HFFc6 (cell line): ENCODE measurements at regions not wholly inside any gene's neighbourhood (a gene's known extent, or its start where the extent isn't known, plus 50 kb on each side); places are given as distances from the start of the nearest gene placed in this dataset.

ENCODE experiments used
- DNase-seq: peaks from one replicate; pipeline ENCODE4 v3.0.0-alpha.2; 2018
- H3K27ac Mint-ChIP-seq: 2 replicates; pipeline ENCODE4 v1.8.0; 2020; ENCODE audit warnings: mild to moderate bottlenecking, mixed read lengths
- H3K27me3 Mint-ChIP-seq: 2 replicates; pipeline ENCODE4 v1.8.0; 2021; ENCODE audit warnings: mild to moderate bottlenecking, moderate library complexity, mixed read lengths; ENCODE audit not compliant: insufficient read depth
- H3K36me3 Mint-ChIP-seq: 2 replicates; pipeline ENCODE4 v1.8.0; 2021; ENCODE audit warnings: low read depth, mixed read lengths
- H3K4me1 Mint-ChIP-seq: 2 replicates; pipeline ENCODE4 v1.8.0; 2020; ENCODE audit warnings: low read depth, mixed read lengths
- H3K4me3 Mint-ChIP-seq: 2 replicates; pipeline ENCODE4 v1.8.0; 2020; ENCODE audit warnings: mild to moderate bottlenecking, moderate library complexity, mixed read lengths
- H3K9me3 Mint-ChIP-seq: 2 replicates; pipeline ENCODE4 v1.8.0; 2020; ENCODE audit warnings: mild to moderate bottlenecking, mixed read lengths
- TF ChIP-seq, protein P1 (sequence below): fragments of 200-600 bp; sonication (generic); IDR thresholded peaks from 2 replicates; pipeline ENCODE4 v1.5.0; 2021; ENCODE audit warnings: antibody characterized with exemption, mild to moderate bottlenecking

DNA sequence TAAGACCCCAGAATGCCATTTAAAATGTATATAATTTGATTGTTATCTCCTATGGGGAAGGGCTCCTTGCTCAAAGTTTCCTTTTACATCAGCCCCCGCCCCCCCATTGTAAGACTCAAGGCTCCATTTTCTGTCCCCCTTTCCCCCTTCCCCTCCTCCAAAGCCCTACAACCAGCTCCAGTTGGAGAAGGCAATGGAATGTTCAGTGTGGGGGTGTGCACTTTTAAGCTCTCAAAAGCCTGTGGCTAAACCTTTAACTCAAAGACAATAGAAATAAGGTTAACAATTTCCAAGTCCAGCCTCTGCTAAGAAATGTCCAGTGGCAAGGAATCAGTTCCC is 114.7 kb downstream of the NOG start:
- no peaks in the 10 kb centered on the region for H3K36me3 Mint-ChIP-seq
- no peak overlapping the region for H3K27ac Mint-ChIP-seq
- no peaks in the 10 kb centered on the region for H3K9me3 Mint-ChIP-seq
- TF ChIP-seq, protein P1, sequence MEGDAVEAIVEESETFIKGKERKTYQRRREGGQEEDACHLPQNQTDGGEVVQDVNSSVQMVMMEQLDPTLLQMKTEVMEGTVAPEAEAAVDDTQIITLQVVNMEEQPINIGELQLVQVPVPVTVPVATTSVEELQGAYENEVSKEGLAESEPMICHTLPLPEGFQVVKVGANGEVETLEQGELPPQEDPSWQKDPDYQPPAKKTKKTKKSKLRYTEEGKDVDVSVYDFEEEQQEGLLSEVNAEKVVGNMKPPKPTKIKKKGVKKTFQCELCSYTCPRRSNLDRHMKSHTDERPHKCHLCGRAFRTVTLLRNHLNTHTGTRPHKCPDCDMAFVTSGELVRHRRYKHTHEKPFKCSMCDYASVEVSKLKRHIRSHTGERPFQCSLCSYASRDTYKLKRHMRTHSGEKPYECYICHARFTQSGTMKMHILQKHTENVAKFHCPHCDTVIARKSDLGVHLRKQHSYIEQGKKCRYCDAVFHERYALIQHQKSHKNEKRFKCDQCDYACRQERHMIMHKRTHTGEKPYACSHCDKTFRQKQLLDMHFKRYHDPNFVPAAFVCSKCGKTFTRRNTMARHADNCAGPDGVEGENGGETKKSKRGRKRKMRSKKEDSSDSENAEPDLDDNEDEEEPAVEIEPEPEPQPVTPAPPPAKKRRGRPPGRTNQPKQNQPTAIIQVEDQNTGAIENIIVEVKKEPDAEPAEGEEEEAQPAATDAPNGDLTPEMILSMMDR, result no peak
- no peak for DNase-seq
- peaks cover 4% of the 10 kb centered on the region; the same call in 1 of the 2 replicates for H3K27me3 Mint-ChIP-seq
- no peak overlapping the region for H3K4me3 Mint-ChIP-seq
- H3K4me1 Mint-ChIP-seq, result peaks cover 17% of the 10 kb centered on the region

DNA sequence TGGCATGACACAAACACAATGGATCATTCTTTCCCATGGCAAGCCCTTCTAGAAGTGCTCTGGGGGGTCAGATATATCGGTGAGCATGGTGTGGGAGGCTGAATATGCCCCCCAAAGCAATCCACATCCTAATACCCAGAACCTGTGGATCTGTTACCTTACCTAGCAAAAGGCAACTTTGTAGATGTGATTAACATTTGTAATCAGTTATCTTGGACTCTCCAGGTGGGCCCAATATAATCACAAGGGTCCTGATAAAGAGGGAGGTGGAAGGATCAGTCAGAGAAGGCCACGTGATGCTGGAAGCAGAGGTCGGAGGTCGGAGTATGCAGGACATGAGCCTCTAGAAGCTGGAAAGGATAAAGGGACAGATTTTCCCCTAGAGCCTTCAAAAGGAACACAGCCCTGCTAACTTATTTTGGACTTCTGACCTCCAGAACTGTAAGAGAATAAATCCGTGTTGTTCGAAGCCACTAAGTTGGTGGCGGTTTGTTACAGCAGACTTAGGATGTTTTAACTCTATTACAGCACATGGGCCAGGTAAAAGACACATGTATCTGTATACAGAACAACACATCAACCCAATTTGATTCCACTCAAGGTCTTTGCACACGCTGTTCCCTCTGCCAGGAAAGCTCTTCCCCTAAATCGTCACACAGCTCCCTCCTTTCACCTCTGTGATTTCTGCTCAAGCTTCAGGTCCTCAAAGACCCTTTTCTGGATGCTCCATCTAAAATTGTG is 115.3 kb downstream of the NOG start:
- Mint-ChIP-seq H3K9me3 (no peaks in the 10 kb centered on the region), H3K27ac (no peak overlapping the region)

DNA sequence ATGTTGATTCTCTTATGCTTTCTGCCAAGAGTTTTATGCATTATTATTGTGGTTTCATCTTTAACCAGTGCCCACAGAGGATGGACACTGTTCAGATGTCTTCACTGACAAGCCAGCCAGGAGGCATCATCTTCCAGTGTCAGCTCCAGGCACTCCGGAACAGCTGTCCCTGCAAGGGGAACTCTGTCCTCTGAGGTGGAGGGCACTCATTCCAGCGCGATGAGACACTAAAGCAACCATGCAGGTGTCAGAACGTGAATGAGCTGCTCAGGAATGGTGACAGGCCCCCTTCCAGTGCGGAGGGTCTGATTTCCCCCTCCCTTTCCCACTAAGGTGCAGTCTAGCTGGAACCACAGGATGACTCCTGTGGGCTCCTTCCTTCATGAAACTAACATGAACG is 117.5 kb downstream of the NOG start:
- no peaks in the 10 kb centered on the region for H3K36me3 Mint-ChIP-seq
- DNase-seq, result no peak
- H3K4me3 Mint-ChIP-seq, result no peak overlapping the region
- no peak overlapping the region for H3K27ac Mint-ChIP-seq
- H3K9me3 Mint-ChIP-seq, result no peaks in the 10 kb centered on the region
- H3K27me3 Mint-ChIP-seq, result no peaks in the 10 kb centered on the region
- peaks cover 20% of the 10 kb centered on the region for H3K4me1 Mint-ChIP-seq
- TF ChIP-seq, protein P1, result no peak

More for the DNA sequence above, 115.3 kb downstream of the NOG start:
- DNase-seq, result no peak
- peaks cover 4% of the 10 kb centered on the region; the same call in 1 of the 2 replicates for H3K27me3 Mint-ChIP-seq
- H3K4me3 Mint-ChIP-seq, result no peak overlapping the region
- no peaks in the 10 kb centered on the region for H3K36me3 Mint-ChIP-seq
- H3K4me1 Mint-ChIP-seq, result peaks cover 17% of the 10 kb centered on the region
- TF ChIP-seq, protein P1, result no peak

DNA sequence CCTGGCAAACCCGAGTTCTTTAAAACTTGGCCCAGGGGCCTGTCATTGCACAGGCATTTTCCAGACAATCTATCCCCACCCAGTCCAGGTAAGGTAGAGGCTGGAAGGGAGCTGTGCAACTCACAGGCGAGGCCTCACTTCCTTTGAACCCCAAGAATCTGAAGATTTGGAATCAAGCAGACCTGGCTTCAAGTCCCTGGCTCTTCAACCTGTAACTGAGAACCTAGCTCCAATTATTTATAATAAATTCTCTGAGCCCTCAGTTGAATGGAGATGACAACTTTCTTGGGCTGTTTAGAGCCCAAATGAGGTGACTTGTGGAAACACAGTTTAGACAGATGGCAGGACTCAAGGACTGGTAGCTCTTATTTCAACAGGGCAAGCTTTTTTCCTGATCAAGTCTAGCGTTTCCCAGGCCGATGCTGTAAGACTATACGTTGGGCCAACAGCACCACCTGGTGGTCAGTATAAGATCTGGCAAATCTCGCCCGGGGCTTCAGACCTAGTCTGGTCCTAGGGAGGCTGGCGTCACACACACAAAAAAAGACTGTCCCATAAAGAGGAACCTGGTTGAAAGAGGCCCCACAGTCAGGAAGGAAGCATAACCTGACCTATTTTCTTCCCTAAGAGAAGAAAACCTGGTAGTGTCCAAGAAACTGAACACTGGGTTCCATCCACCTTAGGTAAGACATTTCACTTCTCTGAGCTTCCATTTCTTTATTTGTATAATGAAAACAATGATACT is 117.9 kb downstream of the C17orf67 start:
- Mint-ChIP-seq H3K4me3 (no peak overlapping the region), H3K4me1 (peaks cover 17% of the 10 kb centered on the region), H3K27me3 (no peaks in the 10 kb centered on the region), H3K27ac (no peak overlapping the region), H3K36me3 (no peaks in the 10 kb centered on the region), H3K9me3 (no peaks in the 10 kb centered on the region)
- DNase-seq, result peak; percentile 66
- TF ChIP-seq, protein P1, result peak; percentile 97

DNA sequence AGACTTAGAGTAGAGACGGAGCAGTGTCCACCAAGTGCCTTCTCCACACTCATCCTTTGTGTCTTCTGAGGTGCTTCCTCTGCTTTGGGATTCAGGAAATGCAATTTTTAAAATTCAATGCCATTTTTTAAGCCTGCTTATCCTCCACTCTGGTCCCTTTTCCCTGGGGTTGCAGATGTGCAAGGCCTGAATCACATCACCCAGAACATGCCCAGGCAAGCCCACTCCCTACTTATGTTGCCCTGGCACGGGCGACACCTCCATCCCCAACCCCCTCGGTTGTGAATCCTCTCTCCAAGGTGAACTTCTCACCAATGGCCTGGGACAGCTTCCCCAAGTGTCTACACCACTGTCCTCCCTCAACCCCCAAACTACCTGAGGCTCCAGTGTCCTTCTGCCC is 116.2 kb downstream of the C17orf67 start:
- Mint-ChIP-seq H3K36me3 (no peaks in the 10 kb centered on the region), H3K27ac (peak overlapping the region; percentile 8; the same call in 1 of the 2 replicates), H3K4me3 (no peak overlapping the region), H3K9me3 (no peaks in the 10 kb centered on the region), H3K27me3 (no peaks in the 10 kb centered on the region), H3K4me1 (peaks cover 17% of the 10 kb centered on the region)
- DNase-seq, result no peak
- TF ChIP-seq, protein P1, result no peak
